ENCODE measurements at regions not wholly inside any gene's neighbourhood (a gene's known extent, or its start where the extent isn't known, plus 50 kb on each side); places are given as distances from the start of the nearest gene placed in this dataset.

DNA sequence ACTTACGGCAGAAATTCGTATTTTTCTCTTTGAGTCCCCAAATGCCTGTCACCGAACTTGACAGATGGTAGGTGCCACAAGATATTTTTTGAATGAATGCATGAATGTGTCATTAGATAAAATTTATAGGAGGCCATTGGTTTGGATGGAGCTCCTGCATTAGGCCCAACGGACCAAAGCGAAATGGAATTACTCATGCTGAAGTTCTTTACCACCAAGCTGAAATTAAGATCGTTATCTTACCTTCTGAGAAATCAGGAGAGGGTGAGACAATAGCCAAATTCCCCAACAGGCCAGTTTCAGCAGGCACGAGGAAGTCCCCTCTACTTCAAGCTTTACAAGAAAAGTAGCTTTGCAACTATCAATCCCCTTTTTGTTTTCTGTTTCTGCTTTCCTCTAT is 452.5 kb upstream of the ARGLU1 start:
- TF ChIP-seq EZH2phosphoT487 (IDR thresholded peaks at IDR 0.05; ENCODE audit: low read depth, severe bottlenecking, unreplicated experiment) (no peak), EZH2 (IDR thresholded peaks at IDR 0.05; ENCODE audit: borderline replicate concordance) (no peak)
- TF ChIP-seq, protein P1, sequence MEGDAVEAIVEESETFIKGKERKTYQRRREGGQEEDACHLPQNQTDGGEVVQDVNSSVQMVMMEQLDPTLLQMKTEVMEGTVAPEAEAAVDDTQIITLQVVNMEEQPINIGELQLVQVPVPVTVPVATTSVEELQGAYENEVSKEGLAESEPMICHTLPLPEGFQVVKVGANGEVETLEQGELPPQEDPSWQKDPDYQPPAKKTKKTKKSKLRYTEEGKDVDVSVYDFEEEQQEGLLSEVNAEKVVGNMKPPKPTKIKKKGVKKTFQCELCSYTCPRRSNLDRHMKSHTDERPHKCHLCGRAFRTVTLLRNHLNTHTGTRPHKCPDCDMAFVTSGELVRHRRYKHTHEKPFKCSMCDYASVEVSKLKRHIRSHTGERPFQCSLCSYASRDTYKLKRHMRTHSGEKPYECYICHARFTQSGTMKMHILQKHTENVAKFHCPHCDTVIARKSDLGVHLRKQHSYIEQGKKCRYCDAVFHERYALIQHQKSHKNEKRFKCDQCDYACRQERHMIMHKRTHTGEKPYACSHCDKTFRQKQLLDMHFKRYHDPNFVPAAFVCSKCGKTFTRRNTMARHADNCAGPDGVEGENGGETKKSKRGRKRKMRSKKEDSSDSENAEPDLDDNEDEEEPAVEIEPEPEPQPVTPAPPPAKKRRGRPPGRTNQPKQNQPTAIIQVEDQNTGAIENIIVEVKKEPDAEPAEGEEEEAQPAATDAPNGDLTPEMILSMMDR (IDR thresholded peaks at IDR 0.05; ENCODE audit: poor library complexity): no peak
- H3K4me3 ChIP-seq: no peak overlapping the region
- no peak overlapping the region for H2AFZ ChIP-seq

DNA sequence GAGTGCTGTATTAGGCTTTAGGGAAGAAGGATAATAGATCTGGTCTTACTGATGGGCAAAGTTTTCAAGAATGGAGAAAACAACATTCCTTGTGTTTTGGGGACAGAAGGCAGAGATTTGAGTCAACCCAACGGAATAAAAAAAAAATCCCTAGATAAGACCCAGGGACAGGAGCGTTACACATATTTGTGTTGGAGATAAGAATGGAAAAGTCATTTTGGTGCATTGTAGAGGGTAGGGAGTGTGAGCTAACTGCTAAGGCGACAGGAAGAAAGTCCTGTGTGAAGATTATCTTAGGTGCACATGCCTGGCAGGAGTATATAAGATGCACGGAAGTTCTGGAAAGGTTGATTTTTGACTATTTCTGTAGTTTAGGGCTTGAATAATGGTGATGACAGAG is 450.3 kb upstream of the ARGLU1 start:
- H3K27ac ChIP-seq: peak overlapping the region; percentile 8
- DNase-seq (ENCODE audit: low spot score): no peak
- H3K36me3 ChIP-seq (replicated peaks; ENCODE audit: insufficient read depth, low read depth): no peaks in the 10 kb centered on the region
- TF ChIP-seq EZH2phosphoT487 (IDR thresholded peaks at IDR 0.05; ENCODE audit: low read depth, severe bottlenecking, unreplicated experiment) (no peak), EZH2 (IDR thresholded peaks at IDR 0.05; ENCODE audit: borderline replicate concordance) (no peak)
- TF ChIP-seq, protein P1 (IDR thresholded peaks at IDR 0.05; ENCODE audit: poor library complexity): no peak
- no peak overlapping the region for H3K4me2 ChIP-seq
- no peaks in the 10 kb centered on the region for H3K9me2 ChIP-seq (replicated peaks; ENCODE audit: insufficient read depth)
- no peaks in the 10 kb centered on the region for H3K9me3 ChIP-seq (ENCODE audit: low read depth)
- no peak overlapping the region for H3K4me3 ChIP-seq
- no peaks in the 10 kb centered on the region for H4K20me1 ChIP-seq (ENCODE audit: insufficient read depth, poor library complexity, severe bottlenecking)
- no peaks in the 10 kb centered on the region for H3K4me1 ChIP-seq (ENCODE audit: insufficient read depth)
- H2AFZ ChIP-seq: no peak overlapping the region
- H3K27me3 ChIP-seq: no peaks in the 10 kb centered on the region
- WGBS (ENCODE audit: low lambda C conversion rate, missing lambda C conversion rate): 54% methylated on average over 4 of the region's 4 CpGs
- no peaks in the 10 kb centered on the region for H3K79me2 ChIP-seq

More for the DNA sequence above, 452.5 kb upstream of the ARGLU1 start:
- no peaks in the 10 kb centered on the region for H3K9me2 ChIP-seq (replicated peaks; ENCODE audit: insufficient read depth)
- H3K9me3 ChIP-seq (ENCODE audit: low read depth): no peaks in the 10 kb centered on the region
- no peak for DNase-seq (ENCODE audit: low spot score)
- H4K20me1 ChIP-seq (ENCODE audit: insufficient read depth, poor library complexity, severe bottlenecking): no peaks in the 10 kb centered on the region
- no peaks in the 10 kb centered on the region for H3K79me2 ChIP-seq
- no peaks in the 10 kb centered on the region for H3K27me3 ChIP-seq
- 88% methylated on average over 7 of the region's 7 CpGs for WGBS (ENCODE audit: low lambda C conversion rate, missing lambda C conversion rate)
- no peaks in the 10 kb centered on the region for H3K36me3 ChIP-seq (replicated peaks; ENCODE audit: insufficient read depth, low read depth)
- no peak overlapping the region for H3K27ac ChIP-seq
- H3K4me1 ChIP-seq (ENCODE audit: insufficient read depth): no peaks in the 10 kb centered on the region
- no peak overlapping the region for H3K4me2 ChIP-seq

DNA sequence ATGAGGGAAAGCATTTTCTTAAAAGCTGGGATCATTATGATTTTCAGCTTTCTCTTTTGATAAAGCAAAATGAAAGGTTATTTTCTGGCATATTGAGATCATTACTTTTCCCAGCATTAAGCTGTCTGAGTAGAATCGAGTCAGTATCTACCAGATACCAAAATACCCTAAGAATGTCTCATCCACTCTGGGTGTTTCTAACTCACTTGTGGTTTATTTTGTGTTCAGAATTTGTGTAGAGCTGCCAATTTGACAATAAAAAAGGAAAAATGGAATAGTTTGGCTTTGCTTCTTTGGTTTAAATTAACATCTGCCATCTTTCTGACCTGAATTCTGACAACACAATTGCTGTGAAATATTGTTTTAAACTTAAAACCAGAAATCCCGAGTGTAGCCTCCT is 438.7 kb upstream of the ARGLU1 start:
- DNase-seq (ENCODE audit: low spot score): no peak

More for the DNA sequence above, 438.7 kb upstream of the ARGLU1 start:
- Histone ChIP-seq H3K9me2 (replicated peaks; ENCODE audit: insufficient read depth) (no peaks in the 10 kb centered on the region), H3K79me2 (no peaks in the 10 kb centered on the region), H3K4me1 (ENCODE audit: insufficient read depth) (peaks cover 9% of the 10 kb centered on the region), H3K36me3 (replicated peaks; ENCODE audit: insufficient read depth, low read depth) (no peaks in the 10 kb centered on the region), H4K20me1 (ENCODE audit: insufficient read depth, poor library complexity, severe bottlenecking) (no peaks in the 10 kb centered on the region), H3K27ac (peak overlapping the region; percentile 61), H2AFZ (no peak overlapping the region), H3K27me3 (no peaks in the 10 kb centered on the region), H3K4me3 (no peak overlapping the region), H3K9me3 (ENCODE audit: low read depth) (no peaks in the 10 kb centered on the region), H3K4me2 (no peak overlapping the region)
- TF ChIP-seq EZH2 (IDR thresholded peaks at IDR 0.05; ENCODE audit: borderline replicate concordance) (no peak), EZH2phosphoT487 (IDR thresholded peaks at IDR 0.05; ENCODE audit: low read depth, severe bottlenecking, unreplicated experiment) (no peak)
- TF ChIP-seq, protein P1 (IDR thresholded peaks at IDR 0.05; ENCODE audit: poor library complexity): no peak
- 69% methylated on average over 2 of the region's 2 CpGs for WGBS (ENCODE audit: low lambda C conversion rate, missing lambda C conversion rate)

Measured in hepatocyte (in vitro differentiated cells).